Stimulated activated memory B cell treated with anti-CD40 and anti-IgM and Interleukin-4, amounts not matched to agents 10 μg/mL and 1 μg/mL and 100 μg/mL, for 72 hours (primary cell): ENCODE measurements at regions not wholly inside any gene's neighbourhood (a gene's known extent, or its start where the extent isn't known, plus 50 kb on each side); places are given as distances from the start of the nearest gene placed in this dataset.

Experiments used
- ATAC-seq: fragments of 150-1000 bp; cut with Tn5 transposase; 2 replicates; pipeline ENCODE4 v1.10.0; 2021
- H3K27ac Mint-ChIP-seq: one replicate; pipeline ENCODE4 v1.8.0; 2022; ENCODE audit warnings: mild to moderate bottlenecking, mixed read lengths
- H3K27me3 Mint-ChIP-seq: one replicate; pipeline ENCODE4 v1.8.0; 2022; ENCODE audit warnings: mixed read lengths
- H3K36me3 Mint-ChIP-seq: one replicate; pipeline ENCODE4 v1.8.0; 2022; ENCODE audit warnings: mixed read lengths
- H3K4me1 Mint-ChIP-seq: one replicate; pipeline ENCODE4 v1.8.0; 2022; ENCODE audit warnings: mixed read lengths
- H3K4me3 Mint-ChIP-seq: one replicate; pipeline ENCODE4 v1.8.0; 2022; ENCODE audit warnings: mild to moderate bottlenecking, moderate library complexity, mixed read lengths
- H3K9me3 Mint-ChIP-seq: one replicate; pipeline ENCODE4 v1.8.0; 2022; ENCODE audit warnings: mixed read lengths

DNA sequence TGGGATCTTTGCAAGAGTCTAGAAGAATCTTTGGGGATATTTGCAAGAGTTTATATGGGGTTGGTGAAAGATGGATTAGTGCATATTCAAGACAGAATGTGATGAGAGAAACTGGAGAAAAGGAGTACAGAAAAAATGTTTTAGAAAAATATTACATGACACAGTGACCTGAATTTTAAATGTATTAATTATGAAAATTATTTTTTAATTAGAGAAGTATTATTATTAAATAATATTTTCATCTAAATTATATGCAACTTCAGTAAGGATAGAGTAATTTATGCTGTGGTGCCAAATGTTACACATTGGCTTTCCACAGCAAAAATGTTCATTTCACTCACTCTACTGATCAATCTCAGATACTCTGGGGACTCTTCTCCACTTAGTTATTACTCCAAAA is 1442.8 kb upstream of the SLC39A10 start:
- no peaks in the 10 kb centered on the region for H3K4me1 Mint-ChIP-seq
- H3K36me3 Mint-ChIP-seq, result no peaks in the 10 kb centered on the region
- H3K27me3 Mint-ChIP-seq, result no peaks in the 10 kb centered on the region
- ATAC-seq, result no peak
- no peak overlapping the region for H3K4me3 Mint-ChIP-seq
- no peaks in the 10 kb centered on the region for H3K9me3 Mint-ChIP-seq
- no peak overlapping the region for H3K27ac Mint-ChIP-seq

DNA sequence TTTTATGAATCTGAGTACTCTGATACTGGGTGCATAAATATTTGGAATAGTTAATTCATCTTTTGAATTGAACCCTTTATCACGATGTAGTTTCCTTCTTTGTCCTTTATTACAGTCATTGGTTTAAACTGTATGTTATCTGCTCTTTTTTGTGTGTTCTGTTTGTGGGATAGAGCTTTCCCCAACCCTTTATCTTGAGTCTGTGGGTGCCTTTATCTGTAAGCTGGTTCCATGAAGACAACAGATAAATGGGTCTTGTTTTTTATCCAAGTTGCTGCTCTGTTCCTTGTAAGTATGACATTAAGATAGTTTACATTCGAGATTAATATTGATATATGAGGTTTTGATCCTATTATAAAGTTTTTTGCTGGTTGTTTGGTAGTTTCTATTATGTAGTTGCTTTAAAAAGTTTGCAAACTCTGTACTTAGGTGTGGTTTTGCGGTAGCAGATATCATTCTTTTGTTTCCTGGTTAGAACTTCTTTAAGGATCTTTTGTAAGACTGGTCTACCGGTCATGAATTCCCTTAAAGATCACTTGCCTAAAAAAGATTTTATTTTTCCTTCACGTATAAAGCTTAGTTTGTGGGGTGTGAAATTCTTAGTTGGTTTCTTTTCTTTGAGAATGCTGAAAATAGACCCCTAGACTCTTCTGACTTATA is 1451.3 kb upstream of the SLC39A10 start:
- Mint-ChIP-seq H3K36me3 (no peaks in the 10 kb centered on the region), H3K4me1 (no peaks in the 10 kb centered on the region), H3K27ac (no peak overlapping the region), H3K4me3 (no peak overlapping the region), H3K9me3 (no peaks in the 10 kb centered on the region), H3K27me3 (no peaks in the 10 kb centered on the region)
- no peak for ATAC-seq

DNA sequence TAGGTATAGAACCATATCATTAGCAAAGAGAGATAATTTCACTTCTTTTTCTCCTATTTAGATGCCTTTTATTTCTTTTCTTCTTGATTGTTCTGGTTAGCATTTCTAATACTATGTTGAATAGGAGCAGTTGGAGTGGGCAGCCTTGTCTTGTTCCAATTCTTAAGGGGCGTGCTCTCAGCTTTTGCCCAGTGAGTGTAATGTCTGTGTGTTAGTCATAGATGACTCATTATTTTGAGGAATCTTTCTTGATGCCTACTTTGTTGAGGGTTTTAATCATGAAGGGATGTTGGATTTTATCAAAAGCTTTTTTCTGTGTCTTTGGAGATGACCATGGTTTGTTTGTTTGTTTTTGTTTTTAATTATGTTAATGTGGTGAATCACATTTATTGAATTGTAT is 1453.1 kb upstream of the SLC39A10 start:
- no peak for ATAC-seq
- no peak overlapping the region for H3K4me3 Mint-ChIP-seq
- no peaks in the 10 kb centered on the region for H3K9me3 Mint-ChIP-seq
- no peaks in the 10 kb centered on the region for H3K4me1 Mint-ChIP-seq
- no peak overlapping the region for H3K27ac Mint-ChIP-seq
- no peaks in the 10 kb centered on the region for H3K27me3 Mint-ChIP-seq
- no peaks in the 10 kb centered on the region for H3K36me3 Mint-ChIP-seq

DNA sequence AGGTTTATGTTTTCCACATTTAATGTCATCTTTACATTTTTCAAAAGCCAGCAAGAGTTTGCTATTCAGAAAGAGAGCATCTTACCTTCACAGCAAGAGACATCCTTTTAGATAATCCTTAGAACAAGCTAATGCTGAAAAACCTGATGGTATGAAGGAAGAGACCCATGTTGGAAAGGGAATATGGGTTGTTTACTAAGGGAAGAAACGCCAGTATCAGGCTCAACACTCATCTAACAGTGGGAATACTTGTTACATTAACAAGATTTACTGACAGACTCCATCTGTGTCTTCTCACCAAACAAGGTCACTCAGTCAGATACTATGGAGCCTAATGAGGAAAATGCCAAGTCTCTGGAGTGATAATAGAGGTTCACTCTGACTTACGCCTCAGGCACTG is 1474.1 kb upstream of the SLC39A10 start:
- no peak for ATAC-seq
- Mint-ChIP-seq H3K4me3 (no peak overlapping the region), H3K36me3 (no peaks in the 10 kb centered on the region), H3K4me1 (no peaks in the 10 kb centered on the region), H3K9me3 (no peaks in the 10 kb centered on the region), H3K27ac (no peak overlapping the region), H3K27me3 (no peaks in the 10 kb centered on the region)

DNA sequence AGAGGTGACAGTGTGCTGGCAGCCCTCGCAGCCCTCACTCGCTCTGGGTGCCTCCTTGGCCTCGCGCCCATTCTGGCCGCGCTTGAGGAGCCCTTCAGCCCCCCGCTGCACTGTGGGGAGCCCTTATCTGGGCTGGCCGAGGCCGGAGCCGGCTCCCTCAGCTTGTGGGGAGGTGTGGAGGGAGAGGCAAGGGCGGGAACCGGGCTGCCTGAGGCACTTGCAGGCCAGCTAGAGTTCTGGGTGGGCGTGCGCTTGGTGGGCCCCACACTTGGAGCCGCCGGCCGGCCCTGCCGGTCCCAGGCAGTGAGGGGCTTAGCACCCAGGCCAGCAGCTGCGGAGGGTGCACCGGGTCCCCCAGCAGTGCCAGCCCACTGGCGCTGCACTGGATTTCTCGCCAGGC is 1480.9 kb upstream of the SLC39A10 start:
- Mint-ChIP-seq H3K9me3 (no peaks in the 10 kb centered on the region), H3K36me3 (no peaks in the 10 kb centered on the region)

DNA sequence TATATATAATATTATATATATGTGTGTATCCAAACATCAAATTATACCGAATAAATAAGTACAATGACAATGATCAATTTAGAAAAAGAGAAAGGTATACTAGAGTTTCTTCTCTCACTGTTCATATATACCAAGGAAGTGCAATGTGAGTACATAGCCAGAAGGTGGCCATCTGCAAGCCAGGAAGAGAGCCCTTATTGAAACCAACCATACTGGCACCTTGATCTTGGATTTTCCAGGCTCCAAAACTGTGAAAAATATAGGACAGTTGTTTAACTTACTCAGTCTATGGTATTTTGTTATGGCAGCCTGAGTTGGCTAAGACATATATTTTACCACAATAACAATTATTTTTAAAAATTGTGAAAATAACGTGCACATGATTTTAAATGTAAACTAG is 1490.2 kb upstream of the SLC39A10 start:
- Mint-ChIP-seq H3K27ac (no peak overlapping the region), H3K9me3 (no peaks in the 10 kb centered on the region), H3K27me3 (peaks cover 9% of the 10 kb centered on the region), H3K4me3 (no peak overlapping the region), H3K4me1 (no peaks in the 10 kb centered on the region), H3K36me3 (no peaks in the 10 kb centered on the region)
- ATAC-seq, result no peak

More for the DNA sequence above, 1480.9 kb upstream of the SLC39A10 start:
- ATAC-seq, result no peak
- H3K4me1 Mint-ChIP-seq, result no peaks in the 10 kb centered on the region
- no peak overlapping the region for H3K27ac Mint-ChIP-seq
- H3K4me3 Mint-ChIP-seq, result no peak overlapping the region
- no peaks in the 10 kb centered on the region for H3K27me3 Mint-ChIP-seq

DNA sequence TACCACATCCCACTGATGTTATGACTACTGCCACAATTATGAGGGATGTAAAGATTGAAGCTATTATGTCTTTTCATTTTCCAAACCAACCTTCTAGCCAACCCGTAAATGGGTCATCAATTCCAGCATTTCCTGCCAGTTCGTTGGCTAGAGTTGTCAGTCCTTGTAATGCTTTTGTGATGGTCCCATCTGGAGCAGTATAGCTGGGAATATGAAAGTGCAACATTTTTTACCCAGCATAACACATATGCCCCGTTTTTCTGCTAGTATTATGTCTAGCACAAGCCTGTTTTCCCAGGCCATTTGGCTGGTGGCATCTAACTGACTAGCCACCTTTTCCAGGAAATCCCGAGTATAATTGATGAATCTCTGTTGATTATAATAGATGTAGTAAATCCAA is 1501.6 kb upstream of the SLC39A10 start:
- Mint-ChIP-seq H3K27ac (no peak overlapping the region), H3K27me3 (no peaks in the 10 kb centered on the region), H3K36me3 (no peaks in the 10 kb centered on the region), H3K4me1 (no peaks in the 10 kb centered on the region), H3K4me3 (no peak overlapping the region), H3K9me3 (peaks cover 7% of the 10 kb centered on the region)
- no peak for ATAC-seq

DNA sequence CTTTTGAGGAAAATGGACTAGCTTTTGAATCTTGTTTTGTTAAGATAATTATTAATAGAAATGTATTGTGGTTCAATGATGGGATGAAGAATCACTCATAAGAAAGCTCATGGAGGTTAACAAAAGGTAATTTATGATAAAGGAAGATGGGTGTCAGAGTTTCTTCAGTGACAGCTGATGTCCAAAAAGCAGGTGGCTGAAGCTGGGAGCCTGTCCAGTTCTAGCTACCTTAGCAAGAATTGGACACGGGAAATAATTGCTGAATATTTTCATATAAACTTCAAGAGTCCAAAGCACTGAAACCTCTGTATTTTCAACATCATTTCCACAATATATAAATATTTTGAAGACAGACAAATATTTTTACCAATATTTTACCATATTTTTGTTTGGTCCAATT is 1505.8 kb upstream of the SLC39A10 start:
- H3K4me1 Mint-ChIP-seq, result no peaks in the 10 kb centered on the region
- H3K4me3 Mint-ChIP-seq, result no peak overlapping the region
- no peak overlapping the region for H3K27ac Mint-ChIP-seq
- no peaks in the 10 kb centered on the region for H3K36me3 Mint-ChIP-seq
- no peak for ATAC-seq
- H3K27me3 Mint-ChIP-seq, result no peaks in the 10 kb centered on the region
- no peaks in the 10 kb centered on the region for H3K9me3 Mint-ChIP-seq

DNA sequence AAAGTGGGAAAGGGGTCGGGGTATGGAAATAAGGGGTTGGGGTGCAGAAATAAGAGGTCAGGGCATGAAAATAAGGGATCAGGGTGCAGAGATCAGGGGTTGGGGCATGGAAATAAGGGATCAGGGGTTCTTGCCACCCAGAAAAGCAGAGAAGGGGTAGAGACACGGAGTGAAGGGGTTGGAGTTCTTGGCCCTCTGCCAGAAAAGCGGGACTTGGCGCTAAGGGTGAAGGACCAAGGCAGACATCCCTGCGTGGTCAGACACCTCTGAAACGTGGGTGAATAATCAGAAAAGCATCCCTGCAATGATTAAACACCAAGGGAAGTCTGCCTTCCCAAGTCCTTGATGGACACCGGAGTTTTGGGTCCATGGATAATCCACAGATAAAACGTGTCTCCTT is 1521.6 kb upstream of the SLC39A10 start:
- Mint-ChIP-seq H3K27me3 (peaks cover 19% of the 10 kb centered on the region), H3K4me1 (no peaks in the 10 kb centered on the region)

DNA sequence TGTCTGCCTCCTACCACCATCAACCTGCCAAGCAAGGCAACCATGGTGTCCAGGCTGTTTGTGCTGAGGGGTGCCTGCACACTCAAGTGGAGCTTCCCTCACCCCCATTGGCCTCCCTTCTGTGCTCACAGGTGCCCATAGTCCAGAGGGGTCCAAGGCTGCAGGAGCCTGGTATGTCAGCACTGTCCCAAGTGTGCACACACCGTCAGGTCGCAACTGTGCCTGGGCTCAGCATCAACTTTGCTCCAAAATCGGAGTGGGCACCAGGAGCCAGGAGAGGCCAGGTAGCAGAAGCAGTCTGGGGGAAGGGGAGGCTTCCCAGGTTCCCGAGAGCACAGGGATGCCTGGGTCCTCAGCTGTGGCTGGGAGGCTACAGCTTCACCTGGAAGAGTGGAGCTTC is 1528.2 kb upstream of the SLC39A10 start:
- Mint-ChIP-seq H3K4me3 (no peak overlapping the region), H3K27ac (no peak overlapping the region), H3K36me3 (no peaks in the 10 kb centered on the region), H3K27me3 (no peaks in the 10 kb centered on the region), H3K4me1 (no peaks in the 10 kb centered on the region), H3K9me3 (peaks cover 3% of the 10 kb centered on the region)
- ATAC-seq, result peak; percentile 34

More for the DNA sequence above, 1521.6 kb upstream of the SLC39A10 start:
- H3K27ac Mint-ChIP-seq, result no peak overlapping the region
- no peak overlapping the region for H3K4me3 Mint-ChIP-seq
- peaks cover 9% of the 10 kb centered on the region for H3K9me3 Mint-ChIP-seq
- no peak for ATAC-seq
- no peaks in the 10 kb centered on the region for H3K36me3 Mint-ChIP-seq

DNA sequence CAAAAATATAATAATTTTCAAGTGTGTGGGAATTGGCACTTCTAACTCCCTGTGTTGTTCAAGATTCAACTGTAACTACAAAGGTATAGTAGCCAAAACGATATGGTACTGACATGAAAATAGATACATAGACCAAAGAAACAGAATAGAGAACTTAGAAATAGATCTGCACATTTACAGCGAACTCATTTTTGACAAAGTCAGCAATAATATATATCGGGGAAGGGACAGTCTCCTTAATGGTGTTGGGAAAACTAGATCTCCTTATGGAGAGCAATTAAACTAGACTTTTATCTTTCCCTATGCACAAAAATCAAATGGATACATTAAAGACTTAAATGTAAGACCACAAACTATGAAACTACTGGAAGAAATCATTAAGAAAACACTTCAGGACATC is 1530.6 kb upstream of the SLC39A10 start:
- no peak for ATAC-seq
- Mint-ChIP-seq H3K36me3 (no peaks in the 10 kb centered on the region), H3K27me3 (no peaks in the 10 kb centered on the region), H3K4me1 (no peaks in the 10 kb centered on the region), H3K27ac (no peak overlapping the region), H3K9me3 (peaks cover 3% of the 10 kb centered on the region), H3K4me3 (no peak overlapping the region)

DNA sequence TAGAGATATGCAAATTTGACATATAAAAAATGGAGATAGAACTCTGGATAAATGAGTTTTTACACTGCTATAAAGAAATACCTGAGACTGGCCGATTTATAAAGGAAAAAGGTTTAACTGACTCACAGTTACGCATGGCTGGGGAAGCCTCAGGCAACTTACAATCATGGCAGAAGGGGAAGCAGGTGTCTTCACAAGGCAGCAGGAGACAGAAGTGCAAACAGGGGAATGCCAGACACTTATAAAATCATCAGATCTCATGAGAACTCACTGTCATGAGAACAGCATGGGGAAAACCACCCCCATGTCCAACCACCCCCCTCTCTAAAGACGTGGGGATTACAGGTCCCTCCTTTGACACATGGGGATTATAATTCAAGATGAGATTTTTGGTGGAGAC is 1540.2 kb upstream of the SLC39A10 start:
- Mint-ChIP-seq H3K36me3 (no peaks in the 10 kb centered on the region), H3K4me3 (no peak overlapping the region), H3K27ac (no peak overlapping the region), H3K9me3 (peaks cover 4% of the 10 kb centered on the region), H3K4me1 (peaks cover 5% of the 10 kb centered on the region), H3K27me3 (no peaks in the 10 kb centered on the region)
- ATAC-seq, result no peak

DNA sequence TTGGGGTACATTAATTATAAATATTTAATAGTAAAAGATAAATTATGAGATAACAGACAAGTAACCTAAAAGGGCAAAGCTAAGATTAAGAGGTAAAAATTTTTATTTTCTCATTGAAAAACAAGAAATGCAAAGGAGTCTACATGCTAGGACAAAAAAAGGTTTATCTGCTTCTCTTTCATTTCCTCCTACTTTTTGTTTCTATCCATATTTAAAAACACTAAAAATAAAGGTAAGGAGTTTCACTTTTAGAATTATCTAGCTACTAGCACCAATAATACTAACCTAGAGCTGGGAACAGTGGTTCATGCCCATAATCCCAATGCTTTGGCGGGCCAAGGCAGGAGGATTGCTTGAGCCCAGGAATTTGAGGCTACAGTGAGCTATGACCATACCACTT is 1551.7 kb upstream of the SLC39A10 start:
- Mint-ChIP-seq H3K27ac (peak overlapping the region; percentile 54), H3K36me3 (no peaks in the 10 kb centered on the region), H3K9me3 (no peaks in the 10 kb centered on the region), H3K4me1 (peaks cover 6% of the 10 kb centered on the region), H3K27me3 (no peaks in the 10 kb centered on the region), H3K4me3 (no peak overlapping the region)
- ATAC-seq, result no peak

DNA sequence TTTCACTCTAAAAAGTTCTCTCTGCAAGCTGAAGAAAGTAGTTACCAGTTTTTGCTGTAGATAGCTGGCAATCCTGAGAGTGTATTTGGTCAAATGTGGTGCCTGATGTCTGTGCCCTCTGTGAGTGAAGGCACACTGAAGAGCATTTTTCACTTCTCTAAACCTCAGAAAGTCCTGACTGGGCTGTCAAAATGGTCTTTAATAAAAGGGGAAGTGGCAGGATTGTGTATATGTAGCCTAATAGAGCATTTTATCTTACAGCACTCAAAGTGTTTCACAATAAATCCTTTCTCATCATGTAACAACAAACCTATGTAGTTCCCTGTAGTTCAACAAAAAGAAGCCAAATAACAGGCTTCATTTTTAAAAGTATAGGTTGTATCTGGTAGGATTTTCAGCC is 1552.3 kb upstream of the SLC39A10 start:
- Mint-ChIP-seq H3K36me3 (no peaks in the 10 kb centered on the region), H3K9me3 (no peaks in the 10 kb centered on the region), H3K27ac (peak overlapping the region; percentile 54), H3K27me3 (no peaks in the 10 kb centered on the region), H3K4me3 (no peak overlapping the region), H3K4me1 (peaks cover 6% of the 10 kb centered on the region)
- peak; percentile 99 for ATAC-seq

DNA sequence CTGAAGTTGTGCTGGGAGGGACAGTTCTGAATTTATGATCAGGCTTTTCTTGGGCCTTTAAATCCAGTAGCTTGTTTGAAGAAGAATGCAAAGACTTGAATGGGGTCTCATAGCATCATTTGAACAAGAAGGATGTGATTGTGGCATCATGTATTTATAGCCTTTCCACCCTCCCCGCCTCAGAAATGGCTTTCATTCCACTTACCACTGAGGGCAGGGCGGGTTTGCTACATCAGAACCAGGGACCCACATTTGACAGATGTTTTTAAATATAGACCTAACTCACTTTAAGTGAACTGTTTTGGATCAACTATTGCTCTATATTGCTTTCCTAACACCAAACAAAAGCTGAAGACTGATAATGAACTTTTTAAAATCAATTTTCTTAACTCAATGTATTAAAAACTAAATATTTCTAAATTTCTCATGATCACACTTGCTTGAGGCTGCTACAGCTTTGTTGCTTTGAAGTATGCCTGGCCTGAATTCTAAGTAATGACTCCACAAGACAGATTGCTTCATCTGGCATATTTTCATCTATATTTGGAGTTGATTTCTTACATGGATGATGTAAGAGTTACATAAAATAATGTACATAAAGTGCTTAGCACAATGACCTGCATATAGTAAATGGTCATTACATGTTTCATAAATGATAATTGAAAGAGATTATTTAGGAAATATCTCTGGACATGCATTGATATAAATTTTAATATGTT is 1552.9 kb upstream of the SLC39A10 start:
- no peak for ATAC-seq
- Mint-ChIP-seq H3K9me3 (no peaks in the 10 kb centered on the region), H3K4me3 (no peak overlapping the region), H3K36me3 (no peaks in the 10 kb centered on the region), H3K27ac (peak overlapping the region; percentile 54), H3K27me3 (no peaks in the 10 kb centered on the region), H3K4me1 (peaks cover 6% of the 10 kb centered on the region)

DNA sequence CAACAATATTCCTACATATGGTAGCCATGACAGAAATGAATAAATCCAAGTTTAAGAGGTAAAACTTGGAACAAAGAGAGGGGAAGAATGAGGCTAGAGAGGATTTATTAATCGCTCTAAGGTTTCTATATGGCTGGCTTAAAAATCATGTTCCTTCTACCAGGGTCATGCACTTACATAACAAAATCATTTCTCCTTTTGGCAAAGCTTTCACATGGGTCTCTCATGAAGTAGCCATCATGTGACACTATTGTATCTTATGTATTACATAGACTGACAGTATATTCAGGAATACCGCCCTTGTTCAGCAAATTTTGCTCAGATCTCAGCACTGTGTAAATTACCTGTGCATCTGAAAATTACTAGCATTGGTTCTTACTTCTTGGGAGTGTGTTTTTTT is 1554.5 kb upstream of the SLC39A10 start:
- H3K36me3 Mint-ChIP-seq, result no peaks in the 10 kb centered on the region
- H3K4me1 Mint-ChIP-seq, result peaks cover 6% of the 10 kb centered on the region
- H3K27me3 Mint-ChIP-seq, result no peaks in the 10 kb centered on the region
- no peak overlapping the region for H3K27ac Mint-ChIP-seq
- ATAC-seq, result no peak
- no peak overlapping the region for H3K4me3 Mint-ChIP-seq
- no peaks in the 10 kb centered on the region for H3K9me3 Mint-ChIP-seq
